SK-N-SH treated with all-trans-retinoic acid at 6 μM for 48 hours (cell line): ENCODE measurements at regions not wholly inside any gene's neighbourhood (a gene's known extent, or its start where the extent isn't known, plus 50 kb on each side); places are given as distances from the start of the nearest gene placed in this dataset.

ENCODE experiments used
- ATAC-seq: fragments of 200-7000 bp; cut with Tn5 transposase; 3 replicates; pipeline ENCODE4 v1.9.1; 2020; ENCODE audit warnings: mild to moderate bottlenecking, moderate library complexity
- ARNTL ChIP-seq: fragments of 450-650 bp; formaldehyde crosslinking; IDR thresholded peaks from 2 replicates; pipeline ENCODE4 v1.5.0; 2020; ENCODE audit warnings: low read depth, mild to moderate bottlenecking, moderate library complexity, borderline replicate concordance
- BACH2 ChIP-seq: fragments of 250-450 bp; sonication (Bioruptor Pico); IDR thresholded peaks from 2 replicates; pipeline ENCODE4 v1.9.0; 2021; ENCODE audit warnings: mild to moderate bottlenecking, borderline replicate concordance
- CREB5 ChIP-seq: fragments of 250-450 bp; sonication (Bioruptor Pico); IDR thresholded peaks from 2 replicates; pipeline ENCODE4 v1.5.1; 2020; ENCODE audit warnings: low read depth, mild to moderate bottlenecking, moderate library complexity
- CSDC2 ChIP-seq: fragments of 250-450 bp; sonication (Bioruptor Pico); IDR thresholded peaks from 2 replicates; pipeline ENCODE4 v1.5.0; 2020; ENCODE audit warnings: mild to moderate bottlenecking, moderate library complexity
- CSRNP3 ChIP-seq: fragments of 250-450 bp; sonication (Bioruptor Pico); IDR thresholded peaks from 2 replicates; pipeline ENCODE4 v1.5.1; 2021; ENCODE audit warnings: mild to moderate bottlenecking, moderate library complexity
- ESRRG ChIP-seq: fragments of 250-450 bp; sonication (Bioruptor Pico); IDR thresholded peaks from 2 replicates; pipeline ENCODE4 v1.6.1; 2021; ENCODE audit warnings: mild to moderate bottlenecking
- GLIS3 ChIP-seq: fragments of 250-450 bp; sonication (Bioruptor Pico); IDR thresholded peaks from 2 replicates; pipeline ENCODE4 v1.5.0; 2020; ENCODE audit warnings: mild to moderate bottlenecking, moderate library complexity
- ISL1 ChIP-seq: fragments of 250-450 bp; sonication (Bioruptor Pico); IDR thresholded peaks from 2 replicates; pipeline ENCODE4 v2.1.2; 2022; ENCODE audit warnings: mild to moderate bottlenecking, moderate library complexity
- OSR1 ChIP-seq: fragments of 250-450 bp; sonication (Bioruptor Pico); IDR thresholded peaks from 2 replicates; pipeline ENCODE4 v1.8.0; 2022; ENCODE audit warnings: moderate library complexity, mild to moderate bottlenecking, inconsistent platforms
- PATZ1 ChIP-seq: fragments of 250-450 bp; sonication (Bioruptor Pico); IDR thresholded peaks from 2 replicates; pipeline ENCODE4 v1.8.0; 2020; ENCODE audit warnings: mild to moderate bottlenecking, moderate library complexity, borderline replicate concordance
- PPARA ChIP-seq: fragments of 250-450 bp; sonication (Bioruptor Pico); IDR thresholded peaks from 2 replicates; pipeline ENCODE4 v1.5.0; 2020; ENCODE audit warnings: mild to moderate bottlenecking, borderline replicate concordance
- RARB ChIP-seq: fragments of 250-450 bp; sonication (Bioruptor Pico); IDR thresholded peaks from 2 replicates; pipeline ENCODE4 v1.8.0; 2021; ENCODE audit warnings: mild to moderate bottlenecking, moderate library complexity
- SNAI2 ChIP-seq: fragments of 250-450 bp; sonication (Bioruptor Pico); IDR thresholded peaks from 2 replicates; pipeline ENCODE4 v1.5.0; 2020; ENCODE audit warnings: mild to moderate bottlenecking, moderate library complexity
- TCF4 ChIP-seq: fragments of 250-450 bp; sonication (Bioruptor Pico); IDR thresholded peaks from 2 replicates; pipeline ENCODE4 v1.8.0; 2021; ENCODE audit warnings: mild to moderate bottlenecking, moderate library complexity, borderline replicate concordance
- TOX ChIP-seq: fragments of 250-450 bp; sonication (Bioruptor Pico); IDR thresholded peaks from 2 replicates; pipeline ENCODE4 v1.8.0; 2021; ENCODE audit warnings: mild to moderate bottlenecking, moderate library complexity, borderline replicate concordance
- ZFP3 ChIP-seq: fragments of 250-450 bp; sonication (Bioruptor Pico); IDR thresholded peaks from 2 replicates; pipeline ENCODE4 v1.5.0; 2020; ENCODE audit warnings: mild to moderate bottlenecking, moderate library complexity
- ZFP30 ChIP-seq: fragments of 450-650 bp; formaldehyde crosslinking; IDR thresholded peaks from 2 replicates; pipeline ENCODE4 v1.5.0; 2022; ENCODE audit warnings: mild to moderate bottlenecking, moderate library complexity
- ZNF565 ChIP-seq: fragments of 450-650 bp; formaldehyde crosslinking; conservative IDR thresholded peaks from 2 replicates; pipeline ENCODE4 v1.5.0; 2020; ENCODE audit warnings: low read depth, mild to moderate bottlenecking, moderate library complexity
- ZNF70 ChIP-seq: fragments of 450-650 bp; formaldehyde crosslinking; IDR thresholded peaks from 2 replicates; pipeline ENCODE4 v1.5.0; 2020; ENCODE audit warnings: mild to moderate bottlenecking, moderate library complexity
- ZNF8 ChIP-seq: fragments of 450-650 bp; formaldehyde crosslinking; IDR thresholded peaks from 2 replicates; pipeline ENCODE4 v1.5.0; 2020; ENCODE audit warnings: mild to moderate bottlenecking, moderate library complexity
- TF ChIP-seq, protein P1 (sequence below): fragments of 250-450 bp; sonication (Bioruptor Pico); IDR thresholded peaks from 2 replicates; pipeline ENCODE4 v1.8.0; 2021; ENCODE audit warnings: low read depth, mild to moderate bottlenecking, moderate library complexity, borderline replicate concordance
- TF ChIP-seq, protein P2 (sequence below): fragments of 250-450 bp; sonication (Bioruptor Pico); IDR thresholded peaks from 2 replicates; pipeline ENCODE4 v1.5.0; 2020; ENCODE audit warnings: mild to moderate bottlenecking, moderate library complexity

DNA sequence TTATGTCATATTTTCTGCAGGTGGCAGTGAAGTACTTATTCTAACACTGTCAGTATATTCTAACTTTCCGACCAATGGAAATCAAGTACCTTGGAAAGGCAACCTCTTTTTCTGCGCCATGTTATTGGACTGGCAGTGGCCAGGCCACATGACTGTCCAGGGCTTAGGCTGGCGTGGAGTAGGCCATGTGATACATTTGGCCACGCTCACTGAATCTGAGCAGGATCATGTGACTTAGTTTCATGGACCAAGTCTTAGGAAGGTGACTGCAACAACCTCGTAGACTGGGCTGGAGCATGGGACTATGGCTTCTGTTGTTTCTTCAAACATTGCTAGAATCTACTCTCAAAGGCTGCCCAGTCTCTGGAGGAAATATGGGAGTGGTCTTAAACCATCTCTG, 60.4 kb upstream of the HAAO start:
- no peak for ATAC-seq
- no peak for TF ChIP-seq RARB

GRCh38 chr2:42851740-42852250, 59.4 kb upstream of the HAAO start:
- no peak for ATAC-seq
- TF ChIP-seq RARB (no peak), ZNF8 (no peak), TOX (CRISPR knock-in tag) (no peak), PPARA (CRISPR knock-in tag) (no peak), ARNTL (CRISPR knock-in tag) (no peak), BACH2 (no peak), ISL1 (CRISPR knock-in tag) (no peak), CSDC2 (no peak), PATZ1 (CRISPR knock-in tag) (no peak), SNAI2 (no peak), GLIS3 (no peak), ZNF70 (CRISPR knock-in tag) (no peak), ZFP30 (no peak), CSRNP3 (CRISPR knock-in tag) (no peak), TCF4 (CRISPR knock-in tag) (no peak), ESRRG (CRISPR knock-in tag) (no peak)
- TF ChIP-seq, protein P1, sequence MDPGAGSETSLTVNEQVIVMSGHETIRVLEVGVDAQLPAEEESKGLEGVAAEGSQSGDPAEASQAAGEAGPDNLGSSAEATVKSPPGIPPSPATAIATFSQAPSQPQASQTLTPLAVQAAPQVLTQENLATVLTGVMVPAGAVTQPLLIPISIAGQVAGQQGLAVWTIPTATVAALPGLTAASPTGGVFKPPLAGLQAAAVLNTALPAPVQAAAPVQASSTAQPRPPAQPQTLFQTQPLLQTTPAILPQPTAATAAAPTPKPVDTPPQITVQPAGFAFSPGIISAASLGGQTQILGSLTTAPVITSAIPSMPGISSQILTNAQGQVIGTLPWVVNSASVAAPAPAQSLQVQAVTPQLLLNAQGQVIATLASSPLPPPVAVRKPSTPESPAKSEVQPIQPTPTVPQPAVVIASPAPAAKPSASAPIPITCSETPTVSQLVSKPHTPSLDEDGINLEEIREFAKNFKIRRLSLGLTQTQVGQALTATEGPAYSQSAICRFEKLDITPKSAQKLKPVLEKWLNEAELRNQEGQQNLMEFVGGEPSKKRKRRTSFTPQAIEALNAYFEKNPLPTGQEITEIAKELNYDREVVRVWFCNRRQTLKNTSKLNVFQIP (CRISPR knock-in tag): no peak

DNA sequence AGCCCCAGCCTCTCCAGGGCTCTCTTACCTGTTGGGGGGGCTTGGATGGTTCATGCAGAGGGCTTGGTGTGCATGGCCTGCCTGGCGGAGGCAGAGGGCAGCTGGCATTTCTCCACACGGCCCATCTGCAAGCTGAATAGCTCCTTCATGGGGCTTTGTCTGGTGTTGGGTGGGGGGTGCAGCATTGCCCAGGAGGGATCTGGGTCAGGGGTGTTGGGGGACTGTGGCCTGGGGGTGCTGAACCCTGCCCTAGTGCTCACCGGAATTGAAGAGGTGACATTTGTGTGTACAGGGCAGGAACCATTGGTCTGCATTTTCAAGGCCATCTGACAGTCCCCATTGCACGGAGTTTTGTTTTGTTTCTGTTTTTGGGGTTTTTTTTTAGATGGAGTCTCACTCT, 58.8 kb upstream of the HAAO start:
- no peak for ATAC-seq
- TF ChIP-seq OSR1 (CRISPR knock-in tag) (no peak), ZNF70 (CRISPR knock-in tag) (no peak), SNAI2 (no peak), ARNTL (CRISPR knock-in tag) (no peak), ZFP3 (CRISPR knock-in tag) (no peak), GLIS3 (no peak), ZFP30 (no peak), CSDC2 (no peak), TOX (CRISPR knock-in tag) (no peak), PPARA (CRISPR knock-in tag) (no peak), CREB5 (CRISPR knock-in tag) (no peak), RARB (no peak), CSRNP3 (CRISPR knock-in tag) (no peak), TCF4 (CRISPR knock-in tag) (no peak), ESRRG (CRISPR knock-in tag) (no peak), ISL1 (CRISPR knock-in tag) (no peak), PATZ1 (CRISPR knock-in tag) (no peak), ZNF565 (CRISPR knock-in tag) (no peak)
- TF ChIP-seq, protein P1 (CRISPR knock-in tag): no peak
- TF ChIP-seq, protein P2, sequence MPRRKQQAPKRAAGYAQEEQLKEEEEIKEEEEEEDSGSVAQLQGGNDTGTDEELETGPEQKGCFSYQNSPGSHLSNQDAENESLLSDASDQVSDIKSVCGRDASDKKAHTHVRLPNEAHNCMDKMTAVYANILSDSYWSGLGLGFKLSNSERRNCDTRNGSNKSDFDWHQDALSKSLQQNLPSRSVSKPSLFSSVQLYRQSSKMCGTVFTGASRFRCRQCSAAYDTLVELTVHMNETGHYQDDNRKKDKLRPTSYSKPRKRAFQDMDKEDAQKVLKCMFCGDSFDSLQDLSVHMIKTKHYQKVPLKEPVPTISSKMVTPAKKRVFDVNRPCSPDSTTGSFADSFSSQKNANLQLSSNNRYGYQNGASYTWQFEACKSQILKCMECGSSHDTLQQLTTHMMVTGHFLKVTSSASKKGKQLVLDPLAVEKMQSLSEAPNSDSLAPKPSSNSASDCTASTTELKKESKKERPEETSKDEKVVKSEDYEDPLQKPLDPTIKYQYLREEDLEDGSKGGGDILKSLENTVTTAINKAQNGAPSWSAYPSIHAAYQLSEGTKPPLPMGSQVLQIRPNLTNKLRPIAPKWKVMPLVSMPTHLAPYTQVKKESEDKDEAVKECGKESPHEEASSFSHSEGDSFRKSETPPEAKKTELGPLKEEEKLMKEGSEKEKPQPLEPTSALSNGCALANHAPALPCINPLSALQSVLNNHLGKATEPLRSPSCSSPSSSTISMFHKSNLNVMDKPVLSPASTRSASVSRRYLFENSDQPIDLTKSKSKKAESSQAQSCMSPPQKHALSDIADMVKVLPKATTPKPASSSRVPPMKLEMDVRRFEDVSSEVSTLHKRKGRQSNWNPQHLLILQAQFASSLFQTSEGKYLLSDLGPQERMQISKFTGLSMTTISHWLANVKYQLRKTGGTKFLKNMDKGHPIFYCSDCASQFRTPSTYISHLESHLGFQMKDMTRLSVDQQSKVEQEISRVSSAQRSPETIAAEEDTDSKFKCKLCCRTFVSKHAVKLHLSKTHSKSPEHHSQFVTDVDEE (CRISPR knock-in tag): no peak
